WI38 (cell line): ENCODE measurements at regions not wholly inside any gene's neighbourhood (a gene's known extent, or its start where the extent isn't known, plus 50 kb on each side); places are given as distances from the start of the nearest gene placed in this dataset.

Experiments used
- H3K4me3 ChIP-seq: 2 replicates; pipeline ENCODE4 v1.5.1; 2011; ENCODE audit warnings: low read depth, mild to moderate bottlenecking, control low read depth, low read length
- CTCF ChIP-seq: IDR thresholded peaks from 2 replicates; pipeline ENCODE4 v1.5.1; 2012; ENCODE audit warnings: low read depth, mild to moderate bottlenecking, control low read depth, low read length

- TF ChIP-seq CTCF, result no peak
- H3K4me3 ChIP-seq, result no peak overlapping the region
Measured at GRCh38 chr1:194355488-194356106, 1169.2 kb upstream of the B3GALT2 start.

- no peak overlapping the region for H3K4me3 ChIP-seq
- no peak for TF ChIP-seq CTCF
Measured at GRCh38 chr1:194353121-194353520, 1166.7 kb upstream of the B3GALT2 start.

GRCh38 chr1:194347200-194347599 lies 1160.8 kb upstream of the B3GALT2 start:
- H3K4me3 ChIP-seq, result no peak overlapping the region
- no peak for TF ChIP-seq CTCF

GRCh38 chr1:194342484-194343262 lies 1156.3 kb upstream of the B3GALT2 start:
- H3K4me3 ChIP-seq, result no peak overlapping the region
- no peak for TF ChIP-seq CTCF

- no peak overlapping the region for H3K4me3 ChIP-seq
- no peak for TF ChIP-seq CTCF
Measured at GRCh38 chr1:194341587-194341986, 1155.2 kb upstream of the B3GALT2 start.

- TF ChIP-seq CTCF, result no peak
- no peak overlapping the region for H3K4me3 ChIP-seq
Measured at GRCh38 chr1:194339471-194339870, 1153.1 kb upstream of the B3GALT2 start.

GRCh38 chr1:194338241-194338948 lies 1152.0 kb upstream of the B3GALT2 start:
- H3K4me3 ChIP-seq, result no peak overlapping the region
- TF ChIP-seq CTCF, result no peak
